Breast epithelium (tissue), 3 donors: ENCODE measurements at regions not wholly inside any gene's neighbourhood (a gene's known extent, or its start where the extent isn't known, plus 50 kb on each side); places are given as distances from the start of the nearest gene placed in this dataset.

ENCODE experiments used
- CTCF ChIP-seq, 3 donors: fragments of 450-650 bp; IDR thresholded peaks; one replicate each; pipeline ENCODE4 v1.5.1; 2016 to 2017; ENCODE audit warnings: antibody characterized with exemption in 3 of 3, mild to moderate bottlenecking in 3 of 3, moderate library complexity in 3 of 3
- POLR2A ChIP-seq: fragments of 450-650 bp; IDR thresholded peaks from one replicate; pipeline ENCODE4 v1.6.1; 2016; ENCODE audit warnings: antibody characterized with exemption, mild to moderate bottlenecking, moderate library complexity
- POLR2AphosphoS5 ChIP-seq, 3 donors: sonication (generic); formaldehyde crosslinking; IDR thresholded peaks; one replicate each; pipeline ENCODE4 v1.6.1; 2017; ENCODE audit warnings: antibody characterized with exemption in 3 of 3

DNA sequence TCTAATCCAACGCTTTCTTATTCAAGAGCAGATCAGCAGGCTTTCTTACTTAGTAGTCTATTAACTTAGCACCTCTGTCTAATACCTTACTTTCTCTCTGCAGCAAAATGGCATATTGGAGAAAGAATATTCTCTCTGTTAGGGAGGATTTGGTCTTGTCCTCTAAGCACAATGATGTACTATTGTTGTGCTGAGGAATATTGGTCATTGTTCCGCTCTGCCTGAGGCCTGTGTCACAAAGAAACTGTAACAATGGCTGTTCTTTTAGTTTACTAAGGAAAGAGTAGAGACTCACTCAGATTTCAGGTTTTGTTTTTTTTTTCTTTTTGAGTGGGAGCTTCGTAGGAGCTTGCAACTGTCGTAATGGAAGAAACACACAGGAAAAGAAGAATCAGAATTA is 1358.8 kb downstream of the LRFN5 start:
- TF ChIP-seq POLR2A (no peak), POLR2AphosphoS5 (IDR thresholded peaks at IDR 0.05) (no peak), CTCF (IDR thresholded peaks at IDR 0.05) (no peak)
